SK-N-SH treated with all-trans-retinoic acid at 6 μM for 48 hours (cell line): ENCODE measurements at regions not wholly inside any gene's neighbourhood (a gene's known extent, or its start where the extent isn't known, plus 50 kb on each side); places are given as distances from the start of the nearest gene placed in this dataset.

Experiments used
- ATAC-seq: fragments of 200-7000 bp; cut with Tn5 transposase; 3 replicates; pipeline ENCODE4 v1.9.1; 2020; ENCODE audit warnings: mild to moderate bottlenecking, moderate library complexity
- ARNTL ChIP-seq: fragments of 450-650 bp; formaldehyde crosslinking; IDR thresholded peaks from 2 replicates; pipeline ENCODE4 v1.5.0; 2020; ENCODE audit warnings: low read depth, mild to moderate bottlenecking, moderate library complexity, borderline replicate concordance
- CREB5 ChIP-seq: fragments of 250-450 bp; sonication (Bioruptor Pico); IDR thresholded peaks from 2 replicates; pipeline ENCODE4 v1.5.1; 2020; ENCODE audit warnings: low read depth, mild to moderate bottlenecking, moderate library complexity
- CSDC2 ChIP-seq: fragments of 250-450 bp; sonication (Bioruptor Pico); IDR thresholded peaks from 2 replicates; pipeline ENCODE4 v1.5.0; 2020; ENCODE audit warnings: mild to moderate bottlenecking, moderate library complexity
- CSRNP3 ChIP-seq: fragments of 250-450 bp; sonication (Bioruptor Pico); IDR thresholded peaks from 2 replicates; pipeline ENCODE4 v1.5.1; 2021; ENCODE audit warnings: mild to moderate bottlenecking, moderate library complexity
- ESRRG ChIP-seq: fragments of 250-450 bp; sonication (Bioruptor Pico); IDR thresholded peaks from 2 replicates; pipeline ENCODE4 v1.6.1; 2021; ENCODE audit warnings: mild to moderate bottlenecking
- ISL1 ChIP-seq: fragments of 250-450 bp; sonication (Bioruptor Pico); IDR thresholded peaks from 2 replicates; pipeline ENCODE4 v2.1.2; 2022; ENCODE audit warnings: mild to moderate bottlenecking, moderate library complexity
- OSR1 ChIP-seq: fragments of 250-450 bp; sonication (Bioruptor Pico); IDR thresholded peaks from 2 replicates; pipeline ENCODE4 v1.8.0; 2022; ENCODE audit warnings: moderate library complexity, mild to moderate bottlenecking, inconsistent platforms
- PATZ1 ChIP-seq: fragments of 250-450 bp; sonication (Bioruptor Pico); IDR thresholded peaks from 2 replicates; pipeline ENCODE4 v1.8.0; 2020; ENCODE audit warnings: mild to moderate bottlenecking, moderate library complexity, borderline replicate concordance
- POU6F1 ChIP-seq: fragments of 250-450 bp; sonication (Bioruptor Pico); IDR thresholded peaks from 2 replicates; pipeline ENCODE4 v1.8.0; 2021; ENCODE audit warnings: low read depth, mild to moderate bottlenecking, moderate library complexity, borderline replicate concordance
- PPARA ChIP-seq: fragments of 250-450 bp; sonication (Bioruptor Pico); IDR thresholded peaks from 2 replicates; pipeline ENCODE4 v1.5.0; 2020; ENCODE audit warnings: mild to moderate bottlenecking, borderline replicate concordance
- RARB ChIP-seq: fragments of 250-450 bp; sonication (Bioruptor Pico); IDR thresholded peaks from 2 replicates; pipeline ENCODE4 v1.8.0; 2021; ENCODE audit warnings: mild to moderate bottlenecking, moderate library complexity
- SNAI2 ChIP-seq: fragments of 250-450 bp; sonication (Bioruptor Pico); IDR thresholded peaks from 2 replicates; pipeline ENCODE4 v1.5.0; 2020; ENCODE audit warnings: mild to moderate bottlenecking, moderate library complexity
- TCF4 ChIP-seq: fragments of 250-450 bp; sonication (Bioruptor Pico); IDR thresholded peaks from 2 replicates; pipeline ENCODE4 v1.8.0; 2021; ENCODE audit warnings: mild to moderate bottlenecking, moderate library complexity, borderline replicate concordance
- TOX ChIP-seq: fragments of 250-450 bp; sonication (Bioruptor Pico); IDR thresholded peaks from 2 replicates; pipeline ENCODE4 v1.8.0; 2021; ENCODE audit warnings: mild to moderate bottlenecking, moderate library complexity, borderline replicate concordance
- ZC3H10 ChIP-seq: fragments of 250-450 bp; sonication (Bioruptor Pico); IDR thresholded peaks from 2 replicates; pipeline ENCODE4 v1.5.1; 2021; ENCODE audit warnings: mild to moderate bottlenecking, moderate library complexity
- ZFP3 ChIP-seq: fragments of 250-450 bp; sonication (Bioruptor Pico); IDR thresholded peaks from 2 replicates; pipeline ENCODE4 v1.5.0; 2020; ENCODE audit warnings: mild to moderate bottlenecking, moderate library complexity
- ZNF565 ChIP-seq: fragments of 450-650 bp; formaldehyde crosslinking; conservative IDR thresholded peaks from 2 replicates; pipeline ENCODE4 v1.5.0; 2020; ENCODE audit warnings: low read depth, mild to moderate bottlenecking, moderate library complexity
- ZNF8 ChIP-seq: fragments of 450-650 bp; formaldehyde crosslinking; IDR thresholded peaks from 2 replicates; pipeline ENCODE4 v1.5.0; 2020; ENCODE audit warnings: mild to moderate bottlenecking, moderate library complexity

GRCh38 chr7:79615466-79615865, 162.0 kb upstream of the MAGI2 start:
- ATAC-seq = peak; percentile 65

GRCh38 chr7:79612903-79613302, 159.4 kb upstream of the MAGI2 start:
- no peak for TF ChIP-seq SNAI2 (CRISPR knock-in tag)
- no peak for TF ChIP-seq ZC3H10 (CRISPR knock-in tag)
- no peak for TF ChIP-seq ISL1
- no peak for TF ChIP-seq OSR1 (CRISPR knock-in tag)
- no peak for TF ChIP-seq ARNTL
- no peak for TF ChIP-seq ZNF8 (CRISPR knock-in tag)
- TF ChIP-seq CSDC2 (CRISPR knock-in tag) = no peak
- TF ChIP-seq RARB (CRISPR knock-in tag) = no peak
- TF ChIP-seq ZFP3 (CRISPR knock-in tag) = no peak
- no peak for TF ChIP-seq CSRNP3 (CRISPR knock-in tag)
- ATAC-seq = no peak

More at GRCh38 chr7:79615466-79615865, 162.0 kb upstream of the MAGI2 start:
- TF ChIP-seq TOX (CRISPR knock-in tag) (peak; percentile 93; the same call in 1 of the 2 replicates), POU6F1 (CRISPR knock-in tag) (no peak), OSR1 (CRISPR knock-in tag) (no peak), ZNF565 (CRISPR knock-in tag) (no peak), ESRRG (CRISPR knock-in tag) (no peak), ZFP3 (CRISPR knock-in tag) (no peak), TCF4 (CRISPR knock-in tag) (no peak), CREB5 (CRISPR knock-in tag) (no peak), PATZ1 (CRISPR knock-in tag) (no peak), CSDC2 (CRISPR knock-in tag) (no peak), ZC3H10 (CRISPR knock-in tag) (peak; percentile 95), CSRNP3 (CRISPR knock-in tag) (no peak), RARB (CRISPR knock-in tag) (no peak), PPARA (CRISPR knock-in tag) (no peak), ISL1 (peak; percentile 66), ARNTL (no peak)

GRCh38 chr7:79612022-79612421, 158.6 kb upstream of the MAGI2 start:
- TF ChIP-seq CSRNP3 (CRISPR knock-in tag) (no peak), POU6F1 (CRISPR knock-in tag) (no peak), PPARA (CRISPR knock-in tag) (no peak), SNAI2 (CRISPR knock-in tag) (no peak), ZNF565 (CRISPR knock-in tag) (no peak)
- TF ChIP-seq, all 23 proteins: peak for 0
- no peak for ATAC-seq
